Thyroid gland (tissue), 4 donors: ENCODE measurements at regions not wholly inside any gene's neighbourhood (a gene's known extent, or its start where the extent isn't known, plus 50 kb on each side); places are given as distances from the start of the nearest gene placed in this dataset.

Source experiments
- DNase-seq, 2 donors: peaks; one replicate each; pipeline ENCODE4 v3.0.0-alpha.2; 2019
- H3K27ac ChIP-seq, 3 donors: fragments of 200-600 bp; sonication (generic); 1 replicate in 2 of 3; 2 replicates in 1 of 3; pipeline ENCODE4 v1.5.1; 2016 to 2019; ENCODE audit warnings: mild to moderate bottlenecking in 1 of 3, moderate library complexity in 1 of 3
- H3K27me3 ChIP-seq: fragments of 200-600 bp; sonication (generic); one replicate; pipeline ENCODE4 v1.5.1; 2019
- H3K36me3 ChIP-seq, 2 donors: fragments of 200-600 bp; sonication (generic); one replicate each; pipeline ENCODE4 v1.5.1; 2016 to 2019
- H3K4me1 ChIP-seq, 2 donors: fragments of 200-600 bp; sonication (generic); one replicate each; pipeline ENCODE4 v1.5.1; 2017 to 2019
- H3K4me3 ChIP-seq, 3 donors: fragments of 200-600 bp; sonication (generic); replicated peaks in 1 of 3; 1 replicate in 2 of 3; 2 replicates in 1 of 3; pipeline ENCODE4 v1.5.1; 2016; ENCODE audit warnings: mild to moderate bottlenecking in 1 of 3
- H3K9me3 ChIP-seq: fragments of 200-600 bp; sonication (generic); one replicate; pipeline ENCODE4 v1.5.1; 2017
- CTCF ChIP-seq, 6 experiments: fragments of 200-600 bp in 3 of 6; fragments of 450-650 bp in 3 of 6; sonication (generic) in 3 of 6; IDR thresholded peaks; one replicate each; pipeline ENCODE4 v1.5.1; 2016 to 2019; ENCODE audit warnings: antibody characterized with exemption in 6 of 6, mild to moderate bottlenecking in 2 of 6, inconsistent platforms in 1 of 6, moderate library complexity in 1 of 6
- POLR2A ChIP-seq, 2 donors: fragments of 450-650 bp; IDR thresholded peaks; one replicate each; pipeline ENCODE4 v1.6.1; 2017; ENCODE audit warnings: antibody characterized with exemption in 2 of 2, mild to moderate bottlenecking in 2 of 2, moderate library complexity in 1 of 2
- WGBS, 2 donors: methylation state at CpG; one replicate each; pipeline ENCODE4 v1.1.5; 2017; 5-methylcytosine and 5-hydroxymethylcytosine counted together
- intact Hi-C: fragments of 100-400 bp; cut with DNase I; formaldehyde crosslinking; loops from one replicate; pipeline ENCODE4 v1.15.1; 2023

GRCh38 chr18:72470391-72470790, 73.8 kb downstream of the CBLN2 start:
- H3K4me3 ChIP-seq: no peak overlapping the region
- no peak for DNase-seq
- no peaks in the 10 kb centered on the region for H3K36me3 ChIP-seq
- H3K27ac ChIP-seq: no peak overlapping the region
- no peaks in the 10 kb centered on the region for H3K4me1 ChIP-seq
- H3K9me3 ChIP-seq: no peaks in the 10 kb centered on the region
- intact Hi-C loops: no loop called here
- H3K27me3 ChIP-seq: no peaks in the 10 kb centered on the region
- no peak for TF ChIP-seq POLR2A (IDR thresholded peaks at IDR 0.05)
- no peak for TF ChIP-seq CTCF (IDR thresholded peaks at IDR 0.05)

GRCh38 chr18:72468021-72468710, 76.0 kb downstream of the CBLN2 start:
- Histone ChIP-seq H3K27me3 (no peaks in the 10 kb centered on the region), H3K4me3 (no peak overlapping the region), H3K9me3 (no peaks in the 10 kb centered on the region), H3K4me1 (no peaks in the 10 kb centered on the region), H3K36me3 (no peaks in the 10 kb centered on the region), H3K27ac (no peak overlapping the region)
- 64 to 75% methylated on average over 4 of the region's 4 CpGs for WGBS, 2 donors
- intact Hi-C loops: no loop called here
- DNase-seq: no peak
- no peak for TF ChIP-seq CTCF (IDR thresholded peaks at IDR 0.05)

GRCh38 chr18:72460210-72460680, 83.9 kb downstream of the CBLN2 start:
- 59 to 68% methylated on average over 1 of the region's 1 CpG for WGBS, 2 donors
- no peak overlapping the region for H3K4me3 ChIP-seq
- TF ChIP-seq POLR2A (IDR thresholded peaks at IDR 0.05) (no peak), CTCF (IDR thresholded peaks at IDR 0.05) (no peak)
- no peaks in the 10 kb centered on the region for H3K4me1 ChIP-seq
- no peak overlapping the region for H3K27ac ChIP-seq
- H3K27me3 ChIP-seq: no peaks in the 10 kb centered on the region
- H3K36me3 ChIP-seq: no peaks in the 10 kb centered on the region
- H3K9me3 ChIP-seq: no peaks in the 10 kb centered on the region
- no peak for DNase-seq
- intact Hi-C loops: no loop called here

- Histone ChIP-seq H3K4me3 (no peak overlapping the region), H3K4me1 (no peaks in the 10 kb centered on the region), H3K27ac (no peak overlapping the region), H3K27me3 (no peaks in the 10 kb centered on the region), H3K36me3 (no peaks in the 10 kb centered on the region), H3K9me3 (no peaks in the 10 kb centered on the region)
- DNase-seq: no peak
- intact Hi-C loops: no loop called here
- TF ChIP-seq POLR2A (IDR thresholded peaks at IDR 0.05) (no peak), CTCF (IDR thresholded peaks at IDR 0.05) (no peak)
Measured at GRCh38 chr18:72458271-72458670, 85.9 kb downstream of the CBLN2 start.

- Histone ChIP-seq H3K4me1 (no peaks in the 10 kb centered on the region), H3K27ac (no peak overlapping the region), H3K9me3 (no peaks in the 10 kb centered on the region), H3K4me3 (no peak overlapping the region), H3K36me3 (no peaks in the 10 kb centered on the region), H3K27me3 (no peaks in the 10 kb centered on the region)
- TF ChIP-seq CTCF (IDR thresholded peaks at IDR 0.05): no peak
- TF ChIP-seq POLR2A (IDR thresholded peaks at IDR 0.05): no peak
- intact Hi-C loops: no loop called here
- 84 to 91% methylated on average over 1 of the region's 1 CpG for WGBS, 2 donors
- DNase-seq: no peak
Measured at GRCh38 chr18:72456802-72457201, 87.3 kb downstream of the CBLN2 start.
